ENCODE measurements at regions not wholly inside any gene's neighbourhood (a gene's known extent, or its start where the extent isn't known, plus 50 kb on each side); places are given as distances from the start of the nearest gene placed in this dataset.

GRCh38 chr17:70862295-70862694 lies 693.0 kb downstream of the KCNJ2 start:
- H3K27me3 Mint-ChIP-seq = no peaks in the 10 kb centered on the region
- ChIA-PET POLR2A (no interaction called here), CTCF (no interaction called here)
- H3K36me3 Mint-ChIP-seq (ENCODE audit: low read depth) = no peaks in the 10 kb centered on the region
- peaks cover 8% of the 10 kb centered on the region for H3K9me3 Mint-ChIP-seq (ENCODE audit: low read depth)
- ATAC-seq (no peak), DNase-seq (no peak)
- no peak overlapping the region for H3K27ac Mint-ChIP-seq
- H3K4me1 Mint-ChIP-seq = no peaks in the 10 kb centered on the region
- intact Hi-C loops (cut with DNase I, micrococcal nuclease) = no loop called here
- no peak overlapping the region for H3K4me3 Mint-ChIP-seq

- no peak overlapping the region for H3K27ac Mint-ChIP-seq
- no peak for ATAC-seq
These were observed 694.3 kb downstream of the KCNJ2 start for GRCh38 chr17:70863436-70864248.

GRCh38 chr17:70865993-70866804 lies 696.9 kb downstream of the KCNJ2 start:
- ChIA-PET CTCF (no interaction called here), POLR2A (no interaction called here)
- no peaks in the 10 kb centered on the region for H3K4me1 Mint-ChIP-seq
- no peak for DNase-seq
- H3K4me3 Mint-ChIP-seq = no peak overlapping the region
- no peaks in the 10 kb centered on the region for H3K27me3 Mint-ChIP-seq
- intact Hi-C loops (cut with DNase I, micrococcal nuclease) = no loop called here
- peaks cover 8% of the 10 kb centered on the region for H3K9me3 Mint-ChIP-seq (ENCODE audit: low read depth)
- no peaks in the 10 kb centered on the region for H3K36me3 Mint-ChIP-seq (ENCODE audit: low read depth)
- no peak overlapping the region for H3K27ac Mint-ChIP-seq
- no peak for ATAC-seq

More at GRCh38 chr17:70863436-70864248, 694.3 kb downstream of the KCNJ2 start:
- H3K4me3 Mint-ChIP-seq = no peak overlapping the region
- DNase-seq = no peak
- H3K27me3 Mint-ChIP-seq = no peaks in the 10 kb centered on the region
- ChIA-PET POLR2A (interaction anchor here (0.6 kb wide), 1 partner anchor 279 kb away, joined by 5 read pairs; no protein-coding TSS in a partner anchor), CTCF (interaction anchor here (0.5 kb wide), 1 partner anchor 65 kb away, joined by 3 read pairs; no protein-coding TSS in a partner anchor)
- intact Hi-C loops (cut with DNase I, micrococcal nuclease) = no loop called here
- H3K4me1 Mint-ChIP-seq = no peaks in the 10 kb centered on the region
- no peaks in the 10 kb centered on the region for H3K36me3 Mint-ChIP-seq (ENCODE audit: low read depth)
- H3K9me3 Mint-ChIP-seq (ENCODE audit: low read depth) = peaks cover 8% of the 10 kb centered on the region

- Mint-ChIP-seq H3K36me3 (ENCODE audit: low read depth) (no peaks in the 10 kb centered on the region), H3K4me3 (no peak overlapping the region), H3K4me1 (no peaks in the 10 kb centered on the region), H3K27me3 (no peaks in the 10 kb centered on the region), H3K27ac (no peak overlapping the region), H3K9me3 (ENCODE audit: low read depth) (peaks cover 6% of the 10 kb centered on the region)
- intact Hi-C loops (cut with DNase I, micrococcal nuclease) = no loop called here
- POLR2A ChIA-PET = no interaction called here
- ATAC-seq = no peak
- DNase-seq = no peak
- CTCF ChIA-PET = no interaction called here
These were observed 698.8 kb downstream of the KCNJ2 start for GRCh38 chr17:70868149-70868548.

GRCh38 chr17:70869402-70870085 lies 700.2 kb downstream of the KCNJ2 start:
- DNase-seq (no peak), ATAC-seq (no peak)
- intact Hi-C loops (cut with DNase I, micrococcal nuclease) = no loop called here
- Mint-ChIP-seq H3K27me3 (no peaks in the 10 kb centered on the region), H3K4me3 (no peak overlapping the region), H3K4me1 (no peaks in the 10 kb centered on the region), H3K36me3 (ENCODE audit: low read depth) (no peaks in the 10 kb centered on the region), H3K27ac (no peak overlapping the region), H3K9me3 (ENCODE audit: low read depth) (peaks cover under 1% of the 10 kb centered on the region)
- ChIA-PET POLR2A (no interaction called here), CTCF (no interaction called here)

GRCh38 chr17:70871180-70871818 lies 702.0 kb downstream of the KCNJ2 start:
- H3K4me3 Mint-ChIP-seq = no peak overlapping the region
- ChIA-PET POLR2A (no interaction called here), CTCF (no interaction called here)
- DNase-seq = no peak
- no peaks in the 10 kb centered on the region for H3K4me1 Mint-ChIP-seq
- no peak overlapping the region for H3K27ac Mint-ChIP-seq
- no peaks in the 10 kb centered on the region for H3K36me3 Mint-ChIP-seq (ENCODE audit: low read depth)
- no peaks in the 10 kb centered on the region for H3K27me3 Mint-ChIP-seq
- no peak for ATAC-seq
- intact Hi-C loops (cut with DNase I, micrococcal nuclease) = no loop called here
- no peaks in the 10 kb centered on the region for H3K9me3 Mint-ChIP-seq (ENCODE audit: low read depth)

- Mint-ChIP-seq H3K27me3 (no peaks in the 10 kb centered on the region), H3K9me3 (ENCODE audit: low read depth) (no peaks in the 10 kb centered on the region), H3K27ac (no peak overlapping the region), H3K4me1 (no peaks in the 10 kb centered on the region), H3K36me3 (ENCODE audit: low read depth) (no peaks in the 10 kb centered on the region), H3K4me3 (no peak overlapping the region)
- DNase-seq = no peak
- CTCF ChIA-PET = no interaction called here
- POLR2A ChIA-PET = no interaction called here
- ATAC-seq = no peak
- intact Hi-C loops (cut with DNase I, micrococcal nuclease) = no loop called here
These were observed 702.8 kb downstream of the KCNJ2 start for GRCh38 chr17:70872103-70872502.

GRCh38 chr17:70875729-70876310 lies 706.5 kb downstream of the KCNJ2 start:
- Mint-ChIP-seq H3K27me3 (no peaks in the 10 kb centered on the region), H3K36me3 (ENCODE audit: low read depth) (no peaks in the 10 kb centered on the region), H3K4me1 (no peaks in the 10 kb centered on the region), H3K4me3 (no peak overlapping the region), H3K9me3 (ENCODE audit: low read depth) (no peaks in the 10 kb centered on the region), H3K27ac (no peak overlapping the region)
- intact Hi-C loops (cut with DNase I, micrococcal nuclease) = no loop called here
- DNase-seq (no peak), ATAC-seq (no peak)
- ChIA-PET POLR2A (no interaction called here), CTCF (no interaction called here)

- H3K4me1 Mint-ChIP-seq = no peaks in the 10 kb centered on the region
- DNase-seq (no peak), ATAC-seq (no peak)
- no peak overlapping the region for H3K27ac Mint-ChIP-seq
- ChIA-PET CTCF (no interaction called here), POLR2A (no interaction called here)
- H3K4me3 Mint-ChIP-seq = no peak overlapping the region
- H3K27me3 Mint-ChIP-seq = no peaks in the 10 kb centered on the region
- intact Hi-C loops (cut with DNase I, micrococcal nuclease) = no loop called here
- H3K9me3 Mint-ChIP-seq (ENCODE audit: low read depth) = no peaks in the 10 kb centered on the region
- no peaks in the 10 kb centered on the region for H3K36me3 Mint-ChIP-seq (ENCODE audit: low read depth)
These were observed 709.5 kb downstream of the KCNJ2 start for GRCh38 chr17:70878879-70879278.

- POLR2A ChIA-PET = no interaction called here
- no peak overlapping the region for H3K4me3 Mint-ChIP-seq
- no peaks in the 10 kb centered on the region for H3K27me3 Mint-ChIP-seq
- ATAC-seq (no peak), DNase-seq (no peak)
- CTCF ChIA-PET = no interaction called here
- no peak overlapping the region for H3K27ac Mint-ChIP-seq
- no peaks in the 10 kb centered on the region for H3K4me1 Mint-ChIP-seq
- H3K36me3 Mint-ChIP-seq (ENCODE audit: low read depth) = no peaks in the 10 kb centered on the region
- intact Hi-C loops (cut with DNase I, micrococcal nuclease) = no loop called here
- no peaks in the 10 kb centered on the region for H3K9me3 Mint-ChIP-seq (ENCODE audit: low read depth)
These were observed 710.1 kb downstream of the KCNJ2 start for GRCh38 chr17:70879401-70879800.

GRCh38 chr17:70881093-70881492 lies 711.8 kb downstream of the KCNJ2 start:
- intact Hi-C loops (cut with DNase I, micrococcal nuclease) = no loop called here
- no peaks in the 10 kb centered on the region for H3K27me3 Mint-ChIP-seq
- H3K4me1 Mint-ChIP-seq = no peaks in the 10 kb centered on the region
- POLR2A ChIA-PET = no interaction called here
- DNase-seq = no peak
- no peak overlapping the region for H3K27ac Mint-ChIP-seq
- no peak for ATAC-seq
- no peak overlapping the region for H3K4me3 Mint-ChIP-seq
- CTCF ChIA-PET = no interaction called here
- H3K9me3 Mint-ChIP-seq (ENCODE audit: low read depth) = no peaks in the 10 kb centered on the region
- no peaks in the 10 kb centered on the region for H3K36me3 Mint-ChIP-seq (ENCODE audit: low read depth)
